ENCODE measurements at regions not wholly inside any gene's neighbourhood (a gene's known extent, or its start where the extent isn't known, plus 50 kb on each side); places are given as distances from the start of the nearest gene placed in this dataset.
A peak's percentile ranks its signal among the peaks of the same experiment; 100 is the strongest.
"Not testable (repeated sequence)": the region's sequence is repeated elsewhere in the genome, so short reads cannot be mapped to it uniquely, and the experiment has no call there.

- no peak for DNase-seq (ENCODE audit: low spot score)
- in situ Hi-C loops (cut with HindIII; ENCODE audit: low sequenced_read_pairs) = no loop called here
Observed at GRCh38 chr21:27352885-27353284, 386.0 kb upstream of the ADAMTS5 start.

GRCh38 chr21:27346041-27346448 lies 379.2 kb upstream of the ADAMTS5 start:
- DNase-seq (ENCODE audit: low spot score) = no peak
- in situ Hi-C loops (cut with HindIII; ENCODE audit: low sequenced_read_pairs) = no loop called here

DNA sequence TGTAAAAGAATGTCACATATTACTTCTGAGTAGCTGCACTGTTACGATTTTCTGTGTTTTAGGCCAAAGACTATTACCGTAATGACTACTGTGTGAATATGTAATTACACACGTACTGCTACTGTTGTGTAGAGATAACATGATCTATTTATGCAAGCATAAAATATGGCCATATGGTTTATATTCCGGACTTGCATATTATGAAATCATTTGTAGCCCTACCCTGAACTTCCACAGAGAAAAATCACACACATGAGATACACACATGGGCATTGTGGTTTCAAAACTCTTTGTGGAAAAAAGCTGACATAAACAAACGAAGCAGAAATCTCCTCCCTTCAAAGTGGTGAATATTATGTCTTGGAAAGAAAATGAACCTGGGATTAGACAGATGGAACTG lies 373.0 kb upstream of the ADAMTS5 start:
- peak; percentile 69 for DNase-seq (ENCODE audit: low spot score)
- in situ Hi-C loops (cut with HindIII; ENCODE audit: low sequenced_read_pairs) = no loop called here

GRCh38 chr21:27338007-27338406 lies 371.1 kb upstream of the ADAMTS5 start:
- DNase-seq (ENCODE audit: low spot score); in situ Hi-C loops (cut with HindIII; ENCODE audit: low sequenced_read_pairs): not testable (repeated sequence)

GRCh38 chr21:27333096-27333495 lies 366.2 kb upstream of the ADAMTS5 start:
- in situ Hi-C loops (cut with HindIII; ENCODE audit: low sequenced_read_pairs) = no loop called here
- DNase-seq (ENCODE audit: low spot score) = no peak

GRCh38 chr21:27329255-27329851 lies 362.5 kb upstream of the ADAMTS5 start:
- DNase-seq (ENCODE audit: low spot score) = no peak
- in situ Hi-C loops (cut with HindIII; ENCODE audit: low sequenced_read_pairs) = no loop called here

- in situ Hi-C loops (cut with HindIII; ENCODE audit: low sequenced_read_pairs) = no loop called here
- DNase-seq (ENCODE audit: low spot score) = no peak
Observed at GRCh38 chr21:27326301-27326700, 359.4 kb upstream of the ADAMTS5 start.

GRCh38 chr21:27323331-27323730 lies 356.4 kb upstream of the ADAMTS5 start:
- no peak for DNase-seq (ENCODE audit: low spot score)
- in situ Hi-C loops (cut with HindIII; ENCODE audit: low sequenced_read_pairs) = no loop called here

GRCh38 chr21:27321791-27322190 lies 354.9 kb upstream of the ADAMTS5 start:
- DNase-seq (ENCODE audit: low spot score) = peak; percentile 58
- in situ Hi-C loops (cut with HindIII; ENCODE audit: low sequenced_read_pairs) = no loop called here

DNA sequence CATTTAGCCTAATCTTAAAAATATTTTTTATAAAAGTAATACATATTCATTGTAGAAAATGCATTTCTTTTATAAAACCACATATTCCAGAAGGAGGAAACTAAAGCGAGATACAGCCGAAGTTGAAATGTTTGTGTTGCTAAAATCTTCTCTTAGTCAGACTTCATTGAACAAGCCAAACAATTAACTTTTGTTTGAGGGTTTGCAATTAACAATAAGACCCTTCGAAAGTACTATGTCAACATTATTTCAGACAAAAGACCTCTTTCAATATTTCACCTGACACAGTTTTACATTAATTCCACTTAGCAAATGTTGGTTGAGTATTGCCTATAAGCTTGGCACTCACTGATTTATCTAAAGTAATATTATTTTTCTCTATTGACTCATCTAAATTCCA lies 354.0 kb upstream of the ADAMTS5 start:
- in situ Hi-C loops (cut with HindIII; ENCODE audit: low sequenced_read_pairs) = no loop called here
- no peak for DNase-seq (ENCODE audit: low spot score)

- DNase-seq (ENCODE audit: low spot score); in situ Hi-C loops (cut with HindIII; ENCODE audit: low sequenced_read_pairs): not testable (repeated sequence)
Observed at GRCh38 chr21:27317601-27318000, 350.7 kb upstream of the ADAMTS5 start.

GRCh38 chr21:27315373-27315772 lies 348.5 kb upstream of the ADAMTS5 start:
- in situ Hi-C loops (cut with HindIII; ENCODE audit: low sequenced_read_pairs) = no loop called here

GRCh38 chr21:27314131-27314530 lies 347.2 kb upstream of the ADAMTS5 start:
- no peak for DNase-seq (ENCODE audit: low spot score)
- in situ Hi-C loops (cut with HindIII; ENCODE audit: low sequenced_read_pairs) = no loop called here

More at GRCh38 chr21:27315373-27315772, 348.5 kb upstream of the ADAMTS5 start:
- DNase-seq (ENCODE audit: low spot score) = no peak

- no peak for DNase-seq (ENCODE audit: low spot score)
- in situ Hi-C loops (cut with HindIII; ENCODE audit: low sequenced_read_pairs) = no loop called here
Observed at GRCh38 chr21:27306791-27307775, 340.2 kb upstream of the ADAMTS5 start.

DNA sequence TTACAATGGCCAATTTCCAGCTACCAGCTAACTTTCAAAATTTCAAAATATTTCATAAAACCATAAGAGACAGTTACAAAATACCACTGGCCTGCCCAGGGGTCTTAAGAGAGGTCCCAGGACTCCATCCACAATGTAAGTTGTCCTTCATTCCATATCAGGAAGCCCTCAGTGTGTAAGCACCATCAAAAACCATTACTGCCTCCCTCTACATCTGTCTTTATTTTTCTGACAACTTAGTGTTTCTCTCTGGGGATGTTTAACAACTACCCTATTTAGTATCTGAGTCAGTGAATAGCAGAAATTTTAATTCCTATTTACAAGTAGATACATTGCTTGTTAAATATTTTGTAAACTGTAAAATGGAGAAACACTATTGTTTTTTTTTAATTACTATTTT lies 339.3 kb upstream of the ADAMTS5 start:
- in situ Hi-C loops (cut with HindIII; ENCODE audit: low sequenced_read_pairs) = no loop called here
- DNase-seq (ENCODE audit: low spot score) = no peak

- no peak for DNase-seq (ENCODE audit: low spot score)
- in situ Hi-C loops (cut with HindIII; ENCODE audit: low sequenced_read_pairs) = no loop called here
Observed at GRCh38 chr21:27301220-27301619, 334.3 kb upstream of the ADAMTS5 start.

DNA sequence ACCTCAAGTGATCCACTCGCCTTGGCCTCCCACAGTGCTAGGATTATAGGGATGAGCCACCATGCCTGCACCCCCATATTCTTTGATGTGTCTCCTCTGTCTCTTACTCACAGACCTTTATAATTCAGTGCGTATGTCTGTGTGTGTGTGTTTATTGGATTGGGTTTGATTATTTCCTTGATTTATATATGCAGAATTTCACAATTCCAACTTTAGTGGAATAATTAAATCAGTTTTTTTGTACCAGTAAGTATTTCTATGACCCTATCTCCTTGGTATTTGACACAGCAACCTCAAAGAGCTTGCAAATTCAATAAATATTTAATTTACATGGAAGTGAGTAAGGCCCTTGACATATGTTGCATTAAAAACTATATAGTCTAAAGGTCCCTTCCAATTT lies 333.9 kb upstream of the ADAMTS5 start:
- no peak for DNase-seq (ENCODE audit: low spot score)
- in situ Hi-C loops (cut with HindIII; ENCODE audit: low sequenced_read_pairs) = no loop called here

DNA sequence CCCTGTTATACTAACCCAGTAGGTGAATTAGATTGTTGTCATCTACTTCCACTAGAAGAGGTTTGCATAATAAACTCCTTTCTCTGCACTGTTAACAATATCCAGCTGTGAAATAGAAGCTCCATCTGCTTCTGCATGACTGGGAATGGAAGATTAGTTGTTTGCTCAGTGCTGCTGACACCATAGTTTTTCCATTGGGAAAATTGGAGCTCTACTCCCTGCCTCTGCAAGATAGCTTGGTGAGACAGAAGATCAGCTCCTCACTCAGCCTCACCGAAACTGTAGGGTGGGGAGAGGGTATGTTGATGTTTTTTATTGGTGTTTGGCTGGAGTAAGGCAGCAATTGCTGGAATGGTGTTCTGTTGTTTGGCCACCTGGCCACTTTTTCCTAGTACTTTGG lies 331.6 kb upstream of the ADAMTS5 start:
- DNase-seq (ENCODE audit: low spot score) = no peak
- in situ Hi-C loops (cut with HindIII; ENCODE audit: low sequenced_read_pairs) = no loop called here

DNA sequence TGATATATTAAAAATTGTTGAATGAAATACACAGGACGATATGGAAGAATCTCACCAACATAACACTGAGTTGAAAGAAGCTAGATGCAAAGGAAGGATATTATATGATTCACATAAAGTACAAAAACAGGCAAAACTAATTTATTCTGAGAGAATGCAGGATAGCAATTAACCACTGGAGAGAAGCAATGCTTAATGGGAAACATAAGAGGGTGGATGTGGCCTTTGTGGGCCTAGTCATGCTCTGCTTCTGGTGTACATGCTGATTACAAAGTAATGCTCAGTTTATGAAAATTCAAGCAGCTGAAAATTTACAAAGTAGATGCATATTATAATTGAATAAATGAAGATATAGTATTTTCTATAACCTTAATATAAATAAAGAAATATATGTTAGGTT lies 326.4 kb upstream of the ADAMTS5 start:
- in situ Hi-C loops (cut with HindIII; ENCODE audit: low sequenced_read_pairs) = no loop called here

DNA sequence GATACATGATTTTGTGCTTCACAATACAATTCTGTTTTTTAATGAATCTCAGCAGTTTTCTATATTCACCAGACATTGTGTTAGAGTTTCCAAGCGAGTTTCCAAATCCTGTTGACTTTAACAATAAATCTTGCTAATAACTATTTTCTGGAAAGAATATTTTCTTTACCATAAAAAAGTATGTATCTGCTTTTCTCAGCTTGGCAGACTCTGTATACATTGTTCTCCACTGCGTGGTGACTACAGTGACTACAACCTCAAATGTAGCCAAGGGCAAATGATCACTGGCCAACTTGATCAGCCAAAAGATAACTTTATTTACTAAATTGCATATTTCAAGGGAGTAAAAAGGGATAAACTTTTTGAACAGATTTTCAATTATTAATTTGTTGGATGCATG lies 325.9 kb upstream of the ADAMTS5 start:
- in situ Hi-C loops (cut with HindIII; ENCODE audit: low sequenced_read_pairs) = no loop called here
- no peak for DNase-seq (ENCODE audit: low spot score)

More for the DNA sequence above, 326.4 kb upstream of the ADAMTS5 start:
- no peak for DNase-seq (ENCODE audit: low spot score)

All from G401 (cell line).